HepG2 (cell line): ENCODE measurements at regions not wholly inside any gene's neighbourhood (a gene's known extent, or its start where the extent isn't known, plus 50 kb on each side); places are given as distances from the start of the nearest gene placed in this dataset.

Experiments
- ATF2 ChIP-seq: sonication (generic); formaldehyde crosslinking; IDR thresholded peaks from 2 replicates; pipeline ENCODE4 v1.4.0; 2020; ENCODE audit warnings: missing genetic modification reagents
- CBX5 ChIP-seq: sonication (generic); formaldehyde crosslinking; IDR thresholded peaks from 2 replicates; pipeline ENCODE4 v1.4.0; 2020; ENCODE audit warnings: missing genetic modification reagents, borderline replicate concordance
- CHD2 ChIP-seq: IDR thresholded peaks from 2 replicates; pipeline ENCODE4 v1.6.1; 2011; ENCODE audit warnings: low read depth, low read length, improper control_type of control experiment
- ESRRA ChIP-seq: sonication (generic); formaldehyde crosslinking; IDR thresholded peaks from 2 replicates; pipeline ENCODE4 v1.5.1; 2020; ENCODE audit warnings: mild to moderate bottlenecking, low read depth, missing genetic modification reagents
- JUNB ChIP-seq: sonication (generic); formaldehyde crosslinking; IDR thresholded peaks from 2 replicates; pipeline ENCODE4 v1.8.0; 2022; ENCODE audit warnings: missing genetic modification reagents, mild to moderate bottlenecking, borderline replicate concordance
- MIXL1 ChIP-seq: IDR thresholded peaks from 2 replicates; pipeline ENCODE4 v1.6.1; 2016
- RARG ChIP-seq: sonication (generic); formaldehyde crosslinking; IDR thresholded peaks from 2 replicates; pipeline ENCODE4 v1.4.0; 2020; ENCODE audit warnings: low read depth, mild to moderate bottlenecking, missing genetic modification reagents
- RBFOX2 ChIP-seq: fragments of 200-400 bp; formaldehyde crosslinking; IDR thresholded peaks from 2 replicates; pipeline ENCODE4 v1.6.1; 2017; ENCODE audit warnings: low read depth, mild to moderate bottlenecking, low read length
- RERE ChIP-seq: IDR thresholded peaks from 2 replicates; pipeline ENCODE4 v1.6.1; 2016; ENCODE audit warnings: low read depth, missing genetic modification reagents, missing compliant biosample characterization
- TFAP4 ChIP-seq: sonication (generic); IDR thresholded peaks from 2 replicates; pipeline ENCODE4 v1.6.1; 2016; ENCODE audit warnings: low read depth, borderline replicate concordance
- ZBTB2 ChIP-seq: sonication (generic); formaldehyde crosslinking; IDR thresholded peaks from 2 replicates; pipeline ENCODE4 v1.8.0; 2022; ENCODE audit warnings: low read depth, missing genetic modification reagents
- ZFP1 ChIP-seq: IDR thresholded peaks from 2 replicates; pipeline ENCODE4 v1.6.1; 2016
- ZMAT3 ChIP-seq: sonication (generic); formaldehyde crosslinking; conservative IDR thresholded peaks from 2 replicates; pipeline ENCODE4 v1.7.0; 2021; ENCODE audit warnings: missing genetic modification reagents
- ZNF280D ChIP-seq: sonication (generic); formaldehyde crosslinking; IDR thresholded peaks from 2 replicates; pipeline ENCODE4 v1.5.1; 2020; ENCODE audit warnings: mild to moderate bottlenecking, missing genetic modification reagents
- ZNF547 ChIP-seq: sonication (generic); formaldehyde crosslinking; IDR thresholded peaks from 2 replicates; pipeline ENCODE4 v1.5.1; 2020; ENCODE audit warnings: mild to moderate bottlenecking, missing genetic modification reagents
- ZNF580 ChIP-seq: IDR thresholded peaks from 2 replicates; pipeline ENCODE4 v1.6.1; 2016; ENCODE audit warnings: low read depth, borderline replicate concordance

GRCh38 chr9:40991741-40992471 lies 136.6 kb downstream of the FOXD4L6 start (continued):
- TF ChIP-seq RBFOX2 (peak; percentile 93), CHD2 (peak; percentile 14; the same call in 1 of the 2 replicates), TFAP4 (peak; percentile 22; the same call in 1 of the 2 replicates), ZNF580 (CRISPR knock-in tag) (peak; percentile 99), RARG (peak; percentile 95; the same call in 1 of the 2 replicates), ZFP1 (CRISPR knock-in tag) (peak; percentile 89), ATF2 (CRISPR knock-in tag) (peak; percentile 70; the same call in 1 of the 2 replicates), RERE (CRISPR knock-in tag) (peak; percentile 30; the same call in 1 of the 2 replicates), ESRRA (CRISPR knock-in tag) (peak; percentile 85; the same call in 1 of the 2 replicates), MIXL1 (CRISPR knock-in tag) (peak; percentile 88), ZBTB2 (CRISPR knock-in tag) (peak; percentile 73; the same call in 1 of the 2 replicates), ZNF547 (CRISPR knock-in tag) (peak; percentile 93), ZMAT3 (CRISPR knock-in tag) (peak; percentile 86; the same call in 1 of the 2 replicates), JUNB (0 out of 2 replicates have a peak, but pooled peaks have one; percentile 34), CBX5 (peak; percentile 71), ZNF280D (CRISPR knock-in tag) (peak; percentile 53; the same call in 1 of the 2 replicates)
